ENCODE measurements at regions not wholly inside any gene's neighbourhood (a gene's known extent, or its start where the extent isn't known, plus 50 kb on each side); places are given as distances from the start of the nearest gene placed in this dataset.

DNA sequence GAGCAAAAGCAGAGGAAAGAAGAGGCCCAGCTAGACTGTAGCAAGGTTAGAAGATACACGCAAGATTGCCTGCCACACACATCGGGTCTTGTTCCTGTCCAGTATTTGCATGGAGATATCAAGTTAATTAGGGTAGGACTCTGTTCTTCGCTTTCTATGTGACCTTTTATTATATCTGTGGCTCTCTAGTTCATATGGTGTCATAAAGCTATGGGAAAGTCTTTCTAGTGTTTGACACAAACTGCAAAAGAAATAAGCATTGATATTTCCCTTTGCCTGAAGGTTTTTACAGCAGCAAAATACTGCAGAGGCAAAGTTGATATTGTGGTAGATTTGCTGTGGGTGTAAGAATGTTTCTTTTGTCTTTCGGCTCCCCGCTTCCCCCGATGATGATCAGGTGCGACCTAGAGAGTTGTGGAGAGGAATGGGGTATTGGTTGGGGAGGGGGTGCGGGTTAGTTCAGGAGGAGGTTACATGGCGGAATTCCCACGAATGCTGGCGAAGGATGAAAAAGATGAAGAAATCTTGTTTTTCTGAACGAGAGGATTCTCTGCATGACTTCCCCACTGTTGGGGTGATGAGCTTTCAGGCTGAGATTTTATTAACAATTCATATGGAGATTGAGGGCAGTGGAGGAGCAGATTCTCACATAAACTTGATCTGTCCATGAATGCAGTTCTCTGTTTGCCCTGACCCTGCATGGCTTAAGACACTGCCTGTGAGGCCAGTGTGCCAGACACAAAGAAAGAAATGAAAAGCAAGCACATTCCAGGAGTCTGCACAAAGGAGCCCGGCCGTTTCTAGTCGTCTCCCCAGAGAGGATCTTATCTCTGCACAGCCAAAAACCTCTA, 550.2 kb downstream of the USP25 start:
- peak overlapping the region; percentile 34 for H3K4me3 ChIP-seq (ENCODE audit: control insufficient read depth, low read depth, low read length)
- peak; percentile 61 for DNase-seq (ENCODE audit: low read depth)
- TF ChIP-seq, protein P1, sequence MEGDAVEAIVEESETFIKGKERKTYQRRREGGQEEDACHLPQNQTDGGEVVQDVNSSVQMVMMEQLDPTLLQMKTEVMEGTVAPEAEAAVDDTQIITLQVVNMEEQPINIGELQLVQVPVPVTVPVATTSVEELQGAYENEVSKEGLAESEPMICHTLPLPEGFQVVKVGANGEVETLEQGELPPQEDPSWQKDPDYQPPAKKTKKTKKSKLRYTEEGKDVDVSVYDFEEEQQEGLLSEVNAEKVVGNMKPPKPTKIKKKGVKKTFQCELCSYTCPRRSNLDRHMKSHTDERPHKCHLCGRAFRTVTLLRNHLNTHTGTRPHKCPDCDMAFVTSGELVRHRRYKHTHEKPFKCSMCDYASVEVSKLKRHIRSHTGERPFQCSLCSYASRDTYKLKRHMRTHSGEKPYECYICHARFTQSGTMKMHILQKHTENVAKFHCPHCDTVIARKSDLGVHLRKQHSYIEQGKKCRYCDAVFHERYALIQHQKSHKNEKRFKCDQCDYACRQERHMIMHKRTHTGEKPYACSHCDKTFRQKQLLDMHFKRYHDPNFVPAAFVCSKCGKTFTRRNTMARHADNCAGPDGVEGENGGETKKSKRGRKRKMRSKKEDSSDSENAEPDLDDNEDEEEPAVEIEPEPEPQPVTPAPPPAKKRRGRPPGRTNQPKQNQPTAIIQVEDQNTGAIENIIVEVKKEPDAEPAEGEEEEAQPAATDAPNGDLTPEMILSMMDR (conservative IDR thresholded peaks at IDR 0.05; ENCODE audit: control insufficient read depth, insufficient read depth, low read depth, low read length): no peak

DNA sequence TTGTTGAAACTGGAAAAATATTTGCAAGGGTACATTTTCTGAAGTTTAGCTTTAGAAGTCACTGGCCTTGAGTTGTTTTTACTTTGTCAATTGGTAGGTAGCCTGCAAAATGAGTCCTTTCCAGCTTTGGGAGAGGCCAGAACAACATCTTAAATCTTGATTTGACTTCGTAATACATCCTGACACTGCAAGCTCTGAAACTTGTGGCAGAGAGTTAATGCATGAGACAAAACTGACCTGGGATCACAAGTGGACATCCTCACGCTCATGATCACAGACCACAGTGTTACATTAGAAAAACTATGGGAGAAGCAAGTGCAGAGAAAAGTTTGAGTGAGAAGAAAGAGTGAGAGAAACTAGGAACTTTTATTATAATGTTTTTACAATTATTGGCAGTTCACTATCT, 550.9 kb downstream of the USP25 start:
- DNase-seq (ENCODE audit: low read depth): peak; percentile 48
- TF ChIP-seq, protein P1 (conservative IDR thresholded peaks at IDR 0.05; ENCODE audit: control insufficient read depth, insufficient read depth, low read depth, low read length): no peak
- peak overlapping the region; percentile 34 for H3K4me3 ChIP-seq (ENCODE audit: control insufficient read depth, low read depth, low read length)

DNA sequence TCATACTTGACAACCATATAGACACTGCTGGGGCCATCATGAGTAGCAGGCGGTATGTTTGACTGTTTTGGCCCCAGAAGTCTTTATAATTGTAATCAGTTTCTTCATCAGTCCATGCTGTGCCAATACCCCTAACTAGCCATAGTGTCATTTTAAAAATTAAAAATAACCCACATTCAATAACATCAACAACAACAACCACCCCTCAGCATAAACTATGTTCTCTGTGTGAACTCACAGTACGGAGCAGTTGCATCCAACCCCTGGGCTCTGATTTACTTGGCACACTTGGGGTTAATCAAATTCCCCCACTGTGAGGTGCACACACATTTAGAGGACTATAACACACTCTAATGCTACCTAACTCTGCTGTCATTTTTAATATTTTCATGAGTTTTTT, 553.7 kb downstream of the USP25 start:
- no peak for DNase-seq (ENCODE audit: low read depth)
- TF ChIP-seq, protein P1 (conservative IDR thresholded peaks at IDR 0.05; ENCODE audit: control insufficient read depth, insufficient read depth, low read depth, low read length): no peak
- H3K4me3 ChIP-seq (ENCODE audit: control insufficient read depth, low read depth, low read length): no peak overlapping the region

DNA sequence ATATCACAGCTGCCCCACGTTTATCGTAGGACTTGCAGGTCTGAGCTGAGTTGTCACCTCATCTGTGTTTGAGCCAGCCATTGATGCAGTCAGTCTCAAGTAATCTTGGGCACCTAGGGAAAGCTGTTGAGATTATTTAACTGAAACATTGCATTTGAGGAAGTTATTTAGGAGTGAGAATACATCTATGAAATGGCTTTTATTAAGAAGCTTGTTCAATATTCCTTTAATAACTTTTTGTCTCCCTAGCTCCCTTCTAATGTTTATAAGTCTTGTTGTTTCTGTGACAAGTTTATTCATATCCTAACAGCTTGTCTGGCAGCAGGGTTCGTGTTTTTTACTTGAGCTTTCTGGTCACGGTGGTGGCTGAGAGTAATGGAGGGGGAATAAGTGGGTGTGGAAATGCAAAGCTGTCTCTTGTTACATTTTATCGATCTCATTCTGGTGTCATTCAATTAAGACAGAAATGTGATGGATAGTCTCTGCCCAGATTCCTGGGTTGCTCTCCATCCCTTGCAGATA, 555.9 kb downstream of the USP25 start:
- H3K4me3 ChIP-seq (ENCODE audit: control insufficient read depth, low read depth, low read length): no peak overlapping the region
- no peak for DNase-seq (ENCODE audit: low read depth)

DNA sequence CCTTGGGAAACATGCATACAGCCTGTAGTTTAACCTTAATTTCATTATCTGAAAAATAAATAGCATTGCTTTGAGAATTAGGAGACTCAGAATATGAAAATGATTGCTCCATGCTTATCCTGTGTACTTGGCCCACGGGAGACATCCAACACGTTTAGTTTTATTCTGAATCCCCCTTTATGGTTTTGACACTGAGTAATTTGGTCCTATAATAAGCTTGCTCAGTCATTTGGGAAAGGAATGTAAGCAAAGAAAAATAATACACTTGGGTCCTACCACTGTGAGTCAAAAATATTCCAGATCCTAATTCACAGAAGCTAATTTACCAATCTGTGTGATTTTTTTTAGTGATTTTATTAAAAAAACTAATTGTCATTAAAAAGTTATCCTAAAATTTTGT, 557.3 kb downstream of the USP25 start:
- no peak for DNase-seq (ENCODE audit: low read depth)
- TF ChIP-seq, protein P1 (conservative IDR thresholded peaks at IDR 0.05; ENCODE audit: control insufficient read depth, insufficient read depth, low read depth, low read length): no peak
- H3K4me3 ChIP-seq (ENCODE audit: control insufficient read depth, low read depth, low read length): no peak overlapping the region

More for the DNA sequence above, 555.9 kb downstream of the USP25 start:
- TF ChIP-seq, protein P1 (conservative IDR thresholded peaks at IDR 0.05; ENCODE audit: control insufficient read depth, insufficient read depth, low read depth, low read length): no peak

DNA sequence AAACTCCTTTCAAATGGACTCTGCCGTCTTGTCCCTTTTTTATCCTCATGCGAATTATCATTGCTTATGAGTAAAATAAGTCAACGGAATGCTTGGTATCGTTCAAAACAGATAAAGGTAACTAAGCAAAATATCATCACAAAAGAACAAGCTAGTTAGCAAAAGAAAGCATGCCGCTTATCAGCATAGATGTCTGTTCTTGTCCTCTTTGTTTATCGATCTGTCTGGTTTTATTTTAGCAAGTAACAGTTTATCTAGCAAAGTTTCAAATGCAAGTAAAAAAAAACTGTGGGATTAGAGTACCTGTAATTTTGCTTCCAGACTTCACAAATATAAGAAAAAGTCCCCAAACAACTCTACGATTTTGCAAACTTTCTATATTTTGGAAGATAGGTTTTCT, 561.5 kb downstream of the USP25 start:
- TF ChIP-seq, protein P1 (conservative IDR thresholded peaks at IDR 0.05; ENCODE audit: control insufficient read depth, insufficient read depth, low read depth, low read length): no peak
- no peak for DNase-seq (ENCODE audit: low read depth)
- no peak overlapping the region for H3K4me3 ChIP-seq (ENCODE audit: control insufficient read depth, low read depth, low read length)

Measured in fibroblast of mammary gland (primary cell).